GM12874 (cell line): ENCODE measurements at regions not wholly inside any gene's neighbourhood (a gene's known extent, or its start where the extent isn't known, plus 50 kb on each side); places are given as distances from the start of the nearest gene placed in this dataset.

Experiments used
- TF ChIP-seq, protein P1 (sequence below): IDR thresholded peaks from 2 replicates; pipeline ENCODE4 v1.5.1; 2011; ENCODE audit warnings: low read depth, mild to moderate bottlenecking, control low read depth, low read length, moderate library complexity; ENCODE audit not compliant: insufficient read depth

DNA sequence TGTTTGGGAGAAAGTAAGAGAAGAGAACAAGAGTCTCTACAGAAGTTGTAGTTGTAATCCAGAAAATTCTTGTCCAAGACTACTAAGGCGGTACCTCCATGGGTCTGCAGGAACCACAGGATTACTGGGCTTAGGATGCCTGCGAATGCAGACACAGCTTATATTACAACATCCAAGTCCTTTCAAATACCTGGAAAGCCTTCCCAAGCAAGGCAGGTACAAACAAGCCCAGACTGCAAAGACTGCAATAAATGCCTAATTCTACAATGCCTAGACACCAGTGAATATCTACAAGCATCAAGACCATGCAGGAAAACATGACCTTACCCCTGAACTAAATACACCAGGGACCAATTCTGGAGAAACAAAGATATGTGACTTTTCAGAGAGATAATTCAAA is 178.2 kb downstream of the ARL4A start:
- TF ChIP-seq, protein P1, sequence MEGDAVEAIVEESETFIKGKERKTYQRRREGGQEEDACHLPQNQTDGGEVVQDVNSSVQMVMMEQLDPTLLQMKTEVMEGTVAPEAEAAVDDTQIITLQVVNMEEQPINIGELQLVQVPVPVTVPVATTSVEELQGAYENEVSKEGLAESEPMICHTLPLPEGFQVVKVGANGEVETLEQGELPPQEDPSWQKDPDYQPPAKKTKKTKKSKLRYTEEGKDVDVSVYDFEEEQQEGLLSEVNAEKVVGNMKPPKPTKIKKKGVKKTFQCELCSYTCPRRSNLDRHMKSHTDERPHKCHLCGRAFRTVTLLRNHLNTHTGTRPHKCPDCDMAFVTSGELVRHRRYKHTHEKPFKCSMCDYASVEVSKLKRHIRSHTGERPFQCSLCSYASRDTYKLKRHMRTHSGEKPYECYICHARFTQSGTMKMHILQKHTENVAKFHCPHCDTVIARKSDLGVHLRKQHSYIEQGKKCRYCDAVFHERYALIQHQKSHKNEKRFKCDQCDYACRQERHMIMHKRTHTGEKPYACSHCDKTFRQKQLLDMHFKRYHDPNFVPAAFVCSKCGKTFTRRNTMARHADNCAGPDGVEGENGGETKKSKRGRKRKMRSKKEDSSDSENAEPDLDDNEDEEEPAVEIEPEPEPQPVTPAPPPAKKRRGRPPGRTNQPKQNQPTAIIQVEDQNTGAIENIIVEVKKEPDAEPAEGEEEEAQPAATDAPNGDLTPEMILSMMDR: no peak

DNA sequence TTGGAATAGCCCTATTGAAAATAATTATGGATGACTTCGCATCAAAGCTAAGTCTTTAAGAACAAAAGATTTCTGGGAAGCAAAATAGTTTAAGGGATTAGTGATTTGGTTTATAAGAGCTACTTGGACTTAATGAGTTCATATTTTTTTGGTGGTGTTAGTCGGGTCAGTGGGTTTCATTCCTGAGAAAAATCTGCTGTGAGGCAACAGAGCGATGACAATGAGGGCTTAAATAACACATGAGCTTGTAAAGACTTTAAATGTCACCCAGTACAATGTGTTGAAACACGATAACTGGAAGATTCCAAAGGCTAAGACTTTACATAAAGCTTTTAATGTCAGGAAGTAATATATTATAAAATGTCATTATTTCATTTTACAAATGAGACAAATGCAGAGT is 178.8 kb downstream of the ARL4A start:
- TF ChIP-seq, protein P1: no peak

DNA sequence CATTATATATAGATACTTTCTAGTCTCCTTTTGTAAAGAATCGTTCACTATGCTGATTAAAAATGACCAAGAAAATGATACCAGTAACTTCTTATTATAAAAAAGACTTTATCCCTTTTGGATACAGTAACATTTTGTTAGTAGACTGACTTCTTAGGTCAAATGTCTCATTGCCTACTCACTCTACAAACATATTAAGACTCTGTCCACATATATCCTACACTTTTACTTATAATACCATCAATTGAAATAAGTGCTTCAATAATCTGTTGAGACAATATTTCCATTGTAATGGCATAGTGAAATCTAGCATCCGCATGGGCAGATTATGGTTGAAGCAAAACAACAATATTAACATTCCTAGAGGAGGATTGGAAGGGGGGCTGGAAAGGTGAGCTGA is 180.6 kb downstream of the ARL4A start:
- TF ChIP-seq, protein P1: no peak

DNA sequence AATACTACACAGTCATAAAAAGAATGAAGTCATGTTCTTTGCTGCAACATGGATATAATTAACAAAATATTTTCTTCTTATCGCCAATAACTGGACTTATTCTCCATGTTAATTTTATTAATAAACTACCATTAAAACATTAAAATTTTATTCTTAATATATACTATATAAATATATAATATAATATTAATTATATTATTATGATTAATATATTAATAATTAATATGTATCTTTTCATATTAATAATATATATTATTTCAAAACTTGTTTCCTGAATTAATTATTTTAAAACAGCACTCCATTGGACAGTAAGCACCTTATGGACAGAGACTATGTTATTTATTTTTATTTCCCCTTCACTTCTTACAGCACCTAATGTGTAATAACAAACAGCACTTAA is 182.8 kb downstream of the ARL4A start:
- TF ChIP-seq, protein P1: no peak

DNA sequence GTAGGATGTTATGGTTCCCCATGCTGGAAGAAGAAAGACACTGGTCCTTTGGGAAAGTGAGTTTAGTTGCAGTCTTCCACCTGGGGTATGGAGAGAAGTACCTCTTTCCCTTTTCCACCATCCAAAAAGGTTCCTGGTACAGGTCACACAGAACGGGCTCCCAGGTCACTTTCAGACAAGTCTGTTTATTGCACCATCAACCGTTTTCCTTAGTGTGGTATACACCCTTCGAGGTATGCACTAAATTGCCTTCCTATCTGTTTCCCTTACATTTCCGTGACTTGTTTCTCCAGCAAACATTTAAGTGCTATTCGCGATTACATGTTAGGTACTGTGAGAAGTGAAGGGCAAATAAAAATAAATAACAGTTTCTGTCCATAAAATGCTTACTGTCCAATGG is 185.1 kb downstream of the ARL4A start:
- TF ChIP-seq, protein P1: no peak

DNA sequence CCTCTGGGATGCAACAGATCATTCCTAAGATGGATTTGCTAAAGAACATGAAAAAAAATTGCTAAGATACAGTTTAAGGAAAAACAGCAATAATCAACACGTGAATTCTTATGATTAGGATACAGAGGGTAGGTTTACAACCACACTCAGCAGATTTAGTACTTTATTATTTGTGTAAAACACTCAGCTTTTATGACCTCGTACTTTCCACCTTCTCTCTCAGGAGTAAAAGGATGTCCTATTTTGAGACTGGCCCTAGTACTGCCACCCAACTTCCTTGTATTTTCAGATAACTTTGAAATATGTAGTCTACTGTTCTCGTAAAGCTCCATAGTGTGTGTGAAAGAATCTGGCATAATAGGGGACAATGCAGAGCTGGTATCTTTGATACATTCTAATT is 186.1 kb downstream of the ARL4A start:
- TF ChIP-seq, protein P1: no peak

DNA sequence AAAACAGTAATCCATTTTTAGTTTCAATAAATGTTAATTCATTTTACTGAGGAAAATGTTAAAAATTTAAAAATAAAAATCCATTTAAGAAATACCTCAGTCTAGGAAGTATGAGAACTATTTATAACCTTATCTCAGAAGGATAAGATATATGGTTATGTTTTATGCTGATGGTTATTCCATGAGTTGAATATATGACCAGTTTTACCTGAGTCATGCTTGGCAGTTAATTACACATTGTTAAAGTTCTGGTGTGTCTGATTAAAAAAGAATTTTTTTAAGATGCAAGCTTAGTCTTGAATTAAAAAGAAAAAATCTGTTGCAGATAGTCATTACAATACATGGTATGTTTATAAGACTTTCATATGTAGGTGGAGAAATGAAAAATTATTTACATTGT is 191.7 kb downstream of the ARL4A start:
- TF ChIP-seq, protein P1: no peak

DNA sequence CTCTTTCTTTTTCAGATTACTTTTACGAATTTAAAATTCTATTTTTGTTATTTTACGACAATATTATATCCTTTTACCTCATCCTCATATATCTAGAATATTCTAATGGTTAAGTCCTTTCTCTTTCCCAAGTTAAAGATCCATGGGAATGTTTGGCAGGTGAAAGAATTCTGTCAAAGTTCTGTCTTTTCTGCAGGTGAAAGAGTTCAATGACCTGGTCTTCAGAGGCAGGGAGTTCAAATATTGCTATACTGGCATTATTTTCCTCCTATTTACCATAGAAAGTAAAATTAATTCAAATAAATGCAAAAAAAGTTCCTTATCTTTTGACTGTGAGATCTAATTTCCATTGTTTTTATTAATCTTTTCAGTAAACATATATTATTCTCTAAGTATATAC is 194.3 kb downstream of the ARL4A start:
- TF ChIP-seq, protein P1: no peak
